GM21515 (cell line): ENCODE measurements at regions not wholly inside any gene's neighbourhood (a gene's known extent, or its start where the extent isn't known, plus 50 kb on each side); places are given as distances from the start of the nearest gene placed in this dataset.
"Not testable (repeated sequence)": the region's sequence is repeated elsewhere in the genome, so short reads cannot be mapped to it uniquely, and the experiment has no call there.

ENCODE experiments used
- ATAC-seq: cut with Tn5 transposase; IDR thresholded peaks from one replicate; pipeline ENCODE4 v1.9.1; 2021; ENCODE audit not compliant: unreplicated experiment

DNA sequence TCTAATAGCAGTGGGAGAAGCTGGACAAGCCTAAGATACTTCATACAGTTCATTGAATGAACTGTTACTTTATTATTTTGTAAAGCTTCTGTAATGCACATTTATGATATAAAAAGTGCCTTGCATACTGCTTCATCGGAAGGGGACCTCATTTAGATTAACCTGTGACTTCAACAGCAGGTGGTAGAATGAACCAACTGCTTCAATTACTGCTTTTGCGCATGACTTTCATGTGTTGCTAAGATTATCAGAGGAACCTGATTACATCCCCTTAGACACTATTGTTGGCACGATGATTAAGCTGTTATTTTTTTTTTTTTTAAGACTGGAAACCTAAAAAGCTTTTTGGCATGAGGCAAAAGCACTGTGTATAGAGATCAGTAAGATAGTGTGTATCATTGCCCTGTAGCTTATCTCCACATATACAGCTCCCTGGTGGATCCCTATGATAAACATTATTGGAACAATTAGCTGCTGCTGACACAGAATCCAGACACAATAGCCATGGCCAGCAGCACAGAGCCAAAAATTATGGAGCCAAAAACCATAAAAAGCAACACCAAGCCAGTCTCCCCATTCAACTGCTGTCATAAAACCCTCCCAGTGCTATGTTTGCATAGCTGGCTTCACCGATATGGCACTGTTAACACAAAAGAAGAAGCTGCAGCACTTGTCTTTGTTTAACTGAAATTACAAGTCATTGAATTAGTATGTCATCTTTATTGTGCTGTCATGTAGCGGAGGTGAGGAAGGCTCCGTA is 731.6 kb upstream of the MMS22L start:
- ATAC-seq: no peak

DNA sequence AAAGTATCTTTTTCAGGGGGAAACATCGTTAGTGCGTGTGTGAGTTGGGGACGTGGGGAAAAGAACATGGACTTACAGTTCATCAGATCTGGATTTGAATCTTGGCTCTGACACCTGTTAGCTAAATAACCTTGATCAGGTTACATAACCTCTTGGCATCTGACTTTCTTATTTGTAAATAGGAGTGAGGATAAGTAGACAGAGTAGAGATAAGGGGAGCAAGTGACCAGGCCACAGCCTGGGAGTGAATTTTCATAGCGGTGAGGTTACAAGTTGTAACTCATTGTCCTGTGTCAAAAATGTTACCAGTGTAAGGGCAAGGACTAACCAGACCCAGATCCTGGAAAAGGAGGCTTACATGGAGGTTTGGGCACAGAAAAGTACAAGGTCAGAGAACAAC is 733.5 kb upstream of the MMS22L start:
- no peak for ATAC-seq

DNA sequence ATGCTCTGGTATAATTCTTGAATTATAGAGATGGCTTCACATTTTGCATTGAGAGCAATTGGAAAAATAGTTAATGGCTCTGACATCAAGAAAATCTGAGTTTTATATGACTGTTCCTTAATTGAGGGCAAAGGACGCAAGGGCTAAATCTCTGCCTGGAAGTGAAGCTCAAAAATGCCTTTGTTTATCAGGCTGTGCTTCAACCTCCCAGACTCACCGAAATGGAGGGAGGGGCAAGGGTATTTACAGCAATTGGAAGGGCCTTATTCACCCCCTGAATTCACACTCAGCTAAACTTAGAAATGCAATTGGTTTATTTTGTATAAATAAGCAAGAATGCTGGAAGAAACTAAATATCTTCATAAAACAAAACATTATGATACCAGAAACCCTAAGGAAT is 737.2 kb upstream of the MMS22L start:
- no peak for ATAC-seq

DNA sequence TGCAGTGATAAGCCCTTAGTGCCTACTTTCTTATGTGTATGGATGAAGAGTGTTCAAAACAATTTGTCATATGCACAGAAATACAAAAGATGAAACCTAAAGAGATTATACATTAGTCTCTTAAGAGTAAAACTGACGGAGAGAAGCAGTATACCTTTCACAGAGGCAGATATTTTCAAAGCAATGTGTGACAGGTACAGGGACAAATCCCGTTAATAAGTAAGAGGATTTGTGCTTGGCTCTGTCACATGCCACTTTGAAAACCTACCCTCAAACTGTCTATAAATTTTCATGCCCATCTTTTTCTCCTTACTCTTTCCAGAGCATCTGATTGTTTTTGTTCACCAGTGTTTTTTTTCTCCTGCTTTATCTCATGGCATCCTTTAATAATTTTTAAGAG is 741.3 kb upstream of the MMS22L start:
- ATAC-seq: no peak

- no peak for ATAC-seq
Measured at GRCh38 chr6:98027898-98028297, 744.9 kb upstream of the MMS22L start.

DNA sequence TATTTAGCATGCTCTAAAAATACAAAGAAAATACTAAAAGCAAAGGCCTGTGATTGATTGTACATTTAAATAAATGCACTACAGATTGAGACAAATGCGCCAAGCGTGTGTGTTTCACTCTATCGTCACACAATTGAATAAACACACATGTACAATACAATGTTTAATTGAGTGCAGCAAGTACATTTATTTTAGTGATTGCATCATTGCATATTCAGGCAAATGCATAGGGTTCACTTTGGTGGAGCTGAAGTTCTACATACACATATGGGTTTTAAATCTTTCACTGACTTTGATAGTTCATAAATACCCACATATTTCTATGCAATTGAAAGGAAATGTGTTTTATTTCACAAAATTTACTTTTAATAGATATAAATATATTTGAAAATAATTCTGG is 750.6 kb upstream of the MMS22L start:
- ATAC-seq: no peak

GRCh38 chr6:98036344-98036923 is 753.4 kb upstream of the MMS22L start:
- ATAC-seq: no peak

DNA sequence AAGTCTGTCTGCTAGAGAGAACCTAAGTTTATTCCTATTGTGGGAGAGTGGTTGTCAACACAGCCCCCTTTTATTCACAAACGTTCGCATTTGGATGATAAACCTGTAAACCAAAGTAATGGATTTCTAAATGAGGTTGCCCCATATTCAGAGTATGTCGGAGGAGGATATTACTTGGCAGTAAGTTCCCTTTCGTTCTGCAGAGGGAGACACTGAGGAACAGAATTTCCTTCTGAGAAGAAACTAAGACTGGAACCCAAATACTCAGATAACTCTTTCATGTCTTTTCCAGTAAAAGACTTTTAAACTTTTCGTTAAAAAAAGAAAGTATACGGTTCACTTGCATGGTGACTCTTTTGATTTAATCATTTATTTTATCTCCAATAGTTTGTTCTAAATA is 754.6 kb upstream of the MMS22L start:
- ATAC-seq: no peak

DNA sequence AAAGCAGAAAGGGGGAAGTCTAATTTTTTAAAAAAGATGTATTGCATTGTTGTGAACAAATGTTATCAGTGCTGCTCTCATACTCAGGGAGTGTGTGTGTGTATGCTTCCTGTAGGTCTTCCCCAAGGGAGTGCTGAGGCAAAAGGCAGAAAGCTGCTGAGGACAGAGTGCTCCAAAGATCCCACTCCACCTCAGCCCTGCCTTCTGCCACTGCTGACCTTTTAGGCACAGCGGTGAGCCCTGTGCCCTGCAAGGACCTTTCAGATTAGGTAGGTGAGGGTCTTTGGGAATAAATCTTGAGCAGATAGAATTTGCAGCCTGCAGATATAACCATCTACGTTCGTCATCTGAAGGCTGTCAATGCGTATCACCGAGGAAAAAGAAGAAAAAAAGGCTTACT is 756.4 kb upstream of the MMS22L start:
- ATAC-seq: no peak

- no peak for ATAC-seq
Measured at GRCh38 chr6:98039904-98040607, 757.0 kb upstream of the MMS22L start.

DNA sequence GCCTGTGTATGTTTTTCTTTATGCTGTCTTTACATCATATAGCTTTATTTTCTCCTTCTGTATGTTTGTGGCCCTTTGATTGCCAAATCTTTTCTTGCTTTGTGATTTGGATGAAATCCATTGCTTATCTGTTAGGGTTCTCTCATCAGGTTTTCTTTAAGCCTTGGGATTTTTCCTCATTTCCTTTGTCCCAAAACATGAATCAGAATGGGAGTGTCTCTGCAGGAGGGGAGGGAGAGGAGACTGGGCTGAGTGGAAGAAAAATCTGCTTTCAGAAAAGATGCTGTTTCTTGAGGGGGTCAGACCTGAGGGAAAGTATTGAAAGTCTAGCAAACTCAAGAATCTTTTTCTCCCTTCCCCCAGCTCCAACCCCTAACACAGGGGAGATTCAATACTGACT is 758.0 kb upstream of the MMS22L start:
- ATAC-seq: no peak

DNA sequence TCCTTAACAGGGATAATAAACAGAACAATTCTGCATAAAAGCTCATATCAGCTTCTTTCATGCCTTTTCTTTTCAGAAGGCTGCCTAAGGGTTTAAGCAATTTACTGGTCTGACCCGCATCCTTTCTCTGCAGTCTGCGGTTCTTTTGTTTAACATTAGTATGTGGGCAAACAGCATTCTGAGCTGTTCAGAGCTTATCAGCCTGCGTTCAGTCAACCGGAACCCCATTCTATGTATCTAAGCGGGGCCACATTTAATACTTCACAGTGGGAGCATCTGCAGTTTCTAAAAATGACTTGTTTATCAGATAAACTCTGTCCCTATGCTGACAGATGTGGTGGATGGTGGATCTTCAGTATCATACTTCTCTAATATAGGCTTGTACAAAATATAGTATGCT is 758.9 kb upstream of the MMS22L start:
- no peak for ATAC-seq

DNA sequence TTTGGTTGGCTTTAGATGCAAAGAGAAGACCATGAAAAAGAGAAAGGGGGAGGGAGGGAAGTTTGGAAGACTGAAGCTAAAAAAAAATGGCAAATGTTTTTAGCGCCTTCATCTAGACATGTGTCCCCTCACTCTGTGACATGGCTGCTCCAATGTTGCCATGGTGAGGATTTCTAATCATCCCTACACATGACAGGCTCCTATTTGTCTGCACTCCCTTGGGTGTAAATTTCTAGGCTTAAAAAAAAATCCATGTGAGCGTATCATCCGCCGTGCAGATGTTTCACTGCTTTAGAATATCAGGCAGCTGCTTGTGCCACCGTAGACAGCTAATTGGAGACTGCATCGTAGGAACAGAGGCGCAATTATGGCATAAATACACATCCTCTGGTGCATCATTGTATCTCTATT is 761.1 kb upstream of the MMS22L start:
- no peak for ATAC-seq

DNA sequence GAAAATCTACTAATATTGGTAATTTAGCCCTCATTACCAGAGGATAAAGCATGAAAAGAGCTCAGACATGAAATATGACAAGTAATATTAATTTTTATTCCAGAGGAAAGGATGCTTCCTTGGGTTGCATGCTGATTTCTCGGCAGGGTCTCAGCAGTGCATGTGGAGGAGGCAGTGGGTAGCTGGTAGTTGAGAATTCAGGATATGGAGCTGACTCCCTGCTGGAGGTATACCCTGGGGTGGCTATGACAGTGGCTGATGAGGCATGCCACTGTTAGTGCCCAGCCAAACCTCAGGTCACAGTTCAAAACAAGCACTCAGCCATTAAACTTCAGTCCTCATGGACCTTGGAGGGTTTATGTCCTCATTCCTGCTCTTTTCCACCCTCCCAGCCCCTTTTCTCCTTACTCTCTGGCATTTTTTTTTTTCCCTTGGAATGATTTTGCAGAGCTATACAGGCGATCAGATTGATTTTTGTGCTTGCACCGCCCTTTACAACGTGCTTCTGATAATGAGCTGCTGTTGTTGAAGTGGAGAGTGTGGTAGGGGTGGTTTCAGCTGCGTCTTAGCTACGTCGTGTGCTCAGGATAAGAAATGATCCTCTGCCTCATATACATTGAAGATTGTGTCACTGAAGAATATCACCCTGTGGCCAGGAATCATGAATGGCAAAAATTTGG is 761.9 kb upstream of the MMS22L start:
- no peak for ATAC-seq

GRCh38 chr6:98047164-98047563 is 764.1 kb upstream of the MMS22L start:
- no peak for ATAC-seq

- no peak for ATAC-seq
Measured at GRCh38 chr6:98047871-98048270, 764.9 kb upstream of the MMS22L start.

- no peak for ATAC-seq
Measured at GRCh38 chr6:98054453-98054852, 771.4 kb upstream of the MMS22L start.

GRCh38 chr6:98056955-98057354 is 773.9 kb upstream of the MMS22L start:
- ATAC-seq: no peak

DNA sequence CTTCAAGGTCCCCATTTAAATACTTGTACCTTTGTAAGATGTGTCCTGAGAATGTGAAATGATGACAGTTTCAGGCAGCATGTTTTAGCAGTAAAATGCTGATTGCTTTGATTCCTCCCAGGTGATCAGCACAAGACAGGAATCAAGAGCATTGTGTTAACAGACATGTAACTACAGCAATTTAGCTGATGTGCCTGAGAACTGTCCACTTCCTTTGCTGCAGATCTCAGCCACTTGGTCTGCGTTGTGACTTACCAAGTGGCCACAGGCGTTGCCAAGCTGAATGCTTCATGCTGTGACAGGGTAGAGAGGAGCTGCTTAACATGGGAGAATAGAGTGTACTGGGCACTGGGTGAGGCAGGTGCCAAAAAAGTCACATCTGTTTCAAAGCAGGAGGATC is 767.0 kb upstream of the POU3F2 start:
- no peak for ATAC-seq

- ATAC-seq: not testable (repeated sequence)
Measured at GRCh38 chr6:98088537-98088936, 745.8 kb upstream of the POU3F2 start.

- no peak for ATAC-seq
Measured at GRCh38 chr6:98092331-98092730, 742.0 kb upstream of the POU3F2 start.

DNA sequence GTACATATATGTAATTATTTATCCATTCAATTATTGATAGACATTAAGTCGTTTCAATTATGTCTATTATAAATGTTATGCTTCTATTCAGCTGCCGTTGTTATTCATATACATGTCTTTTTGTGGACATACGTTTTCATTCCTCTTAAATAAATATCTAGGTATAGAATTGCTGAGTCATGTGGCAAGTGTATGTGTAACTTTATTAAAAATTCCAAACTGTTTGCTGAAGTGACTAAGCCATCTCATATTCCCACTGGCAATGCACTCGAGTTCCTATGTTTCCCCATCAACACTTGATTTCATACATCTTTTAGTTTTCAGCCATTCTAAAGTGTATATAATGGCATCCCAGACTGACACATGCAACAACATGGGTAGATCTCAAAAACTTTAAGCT is 739.7 kb upstream of the POU3F2 start:
- no peak for ATAC-seq
